Neuronal stem cell (in vitro differentiated cells): ENCODE measurements at regions not wholly inside any gene's neighbourhood (a gene's known extent, or its start where the extent isn't known, plus 50 kb on each side); places are given as distances from the start of the nearest gene placed in this dataset. TPM values are rescaled to one million over a fixed set of nuclear protein-coding genes. Genes with fewer than 3 reads are reported as not detected.

Experiments
- DNase-seq: peaks from one replicate; pipeline ENCODE4 v3.0.0-alpha.2; 2013; ENCODE audit warnings: low spot score
- H2AFZ ChIP-seq: one replicate; pipeline ENCODE4 v1.6.1; 2013; ENCODE audit warnings: mild to moderate bottlenecking, low read length, inconsistent platforms
- H2AK5ac ChIP-seq: 2 replicates; pipeline ENCODE4 v1.6.1; 2013; ENCODE audit warnings: low read depth, mild to moderate bottlenecking, inconsistent platforms, low read length, moderate library complexity, mixed read lengths
- H2BK120ac ChIP-seq: 2 replicates; pipeline ENCODE4 v1.6.1; 2013; ENCODE audit warnings: low read depth, mild to moderate bottlenecking, inconsistent platforms, low read length, moderate library complexity, mixed read lengths
- H2BK12ac ChIP-seq: one replicate; pipeline ENCODE4 v1.6.1; 2013; ENCODE audit warnings: low read length, inconsistent platforms
- H2BK15ac ChIP-seq: 2 replicates; pipeline ENCODE4 v1.6.1; 2013; ENCODE audit warnings: mild to moderate bottlenecking, low read length, inconsistent platforms, mixed read lengths
- H2BK5ac ChIP-seq: one replicate; pipeline ENCODE4 v1.6.1; 2013; ENCODE audit warnings: inconsistent platforms, mild to moderate bottlenecking, low read length, moderate library complexity
- H3K14ac ChIP-seq: one replicate; pipeline ENCODE4 v1.6.1; 2013; ENCODE audit warnings: low read length, inconsistent platforms
- H3K18ac ChIP-seq: 2 replicates; pipeline ENCODE4 v1.6.1; 2013; ENCODE audit warnings: low read length, inconsistent platforms
- H3K23ac ChIP-seq: 2 replicates; pipeline ENCODE4 v1.6.1; 2013; ENCODE audit warnings: low read depth, mild to moderate bottlenecking, mixed read lengths, low read length, inconsistent platforms; ENCODE audit not compliant: poor library complexity
- H3K27ac ChIP-seq: replicated peaks from 3 replicates; pipeline ENCODE4 v1.5.1; 2013; ENCODE audit warnings: low read length, inconsistent platforms
- H3K27me3 ChIP-seq, 3 experiments: 2 replicates each; pipeline ENCODE4 v1.6.1; 2013; ENCODE audit warnings: low read length in 3 of 3, mild to moderate bottlenecking in 2 of 3, inconsistent platforms in 1 of 3, low read depth in 1 of 3, mixed read lengths in 1 of 3, moderate library complexity in 1 of 3; ENCODE audit not compliant: control insufficient read depth in 3 of 3, insufficient read depth in 3 of 3
- H3K36me3 ChIP-seq, 2 donors: replicated peaks in 1 of 2; 2 replicates each; pipeline ENCODE4 v1.6.1; 2013; ENCODE audit warnings: low read length in 2 of 2; ENCODE audit not compliant: control insufficient read depth in 2 of 2, insufficient read depth in 2 of 2
- H3K4ac ChIP-seq: 2 replicates; pipeline ENCODE4 v1.6.1; 2013; ENCODE audit warnings: inconsistent platforms, mild to moderate bottlenecking, low read length, moderate library complexity
- H3K4me1 ChIP-seq, 2 donors: 1 replicate in 1 of 2; 2 replicates in 1 of 2; pipeline ENCODE4 v1.6.1; 2013; ENCODE audit warnings: low read length in 2 of 2, low read depth in 1 of 2; ENCODE audit not compliant: control insufficient read depth in 2 of 2, insufficient read depth in 1 of 2
- H3K4me2 ChIP-seq: one replicate; pipeline ENCODE4 v1.6.1; 2013; ENCODE audit warnings: mild to moderate bottlenecking, low read length, inconsistent platforms; ENCODE audit not compliant: insufficient read depth, poor library complexity, severe bottlenecking
- H3K4me3 ChIP-seq, 2 donors: 2 replicates each; pipeline ENCODE4 v1.5.1; 2013; ENCODE audit warnings: low read length in 2 of 2, mild to moderate bottlenecking in 2 of 2, inconsistent platforms in 1 of 2, moderate library complexity in 1 of 2
- H3K79me1 ChIP-seq: one replicate; pipeline ENCODE4 v1.6.1; 2013; ENCODE audit warnings: low read depth, mild to moderate bottlenecking, inconsistent platforms, low read length, moderate library complexity
- H3K9ac ChIP-seq: one replicate; pipeline ENCODE4 v1.6.1; 2013; ENCODE audit warnings: mild to moderate bottlenecking, low read depth, low read length, inconsistent platforms; ENCODE audit not compliant: poor library complexity
- H3K9me3 ChIP-seq, 2 donors: replicated peaks in 1 of 2; 2 replicates each; pipeline versions ENCODE3 to v1.6.1; 2013; ENCODE audit warnings: low read length in 2 of 2, mild to moderate bottlenecking in 2 of 2, inconsistent platforms in 1 of 2, low read depth in 1 of 2, mixed read lengths in 1 of 2, moderate library complexity in 1 of 2; ENCODE audit not compliant: control insufficient read depth in 2 of 2, insufficient read depth in 1 of 2
- H4K8ac ChIP-seq: one replicate; pipeline ENCODE4 v1.6.1; 2013; ENCODE audit warnings: low read depth, mild to moderate bottlenecking, inconsistent platforms, low read length, moderate library complexity
- H4K91ac ChIP-seq: one replicate; pipeline ENCODE4 v1.6.1; 2013; ENCODE audit warnings: low read length, low read depth, mild to moderate bottlenecking, inconsistent platforms; ENCODE audit not compliant: poor library complexity
- WGBS, 2 donors: extraction: QIAGEN DNeasy Blood & Tissue Kit; methylation state at CpG; one replicate each; pipeline ENCODE4 v1.1.7; 2013; ENCODE audit warnings: missing lambda C conversion rate in 2 of 2, mixed read lengths in 1 of 2; ENCODE audit not compliant: insufficient read length in 2 of 2, insufficient replicate concordance in 1 of 2; ENCODE audit errors: extremely low coverage in 2 of 2; 5-methylcytosine and 5-hydroxymethylcytosine counted together
- small RNA-seq: library from polyadenylated mRNA; stranded (forward); fragments of <200 nt; extraction: miRNeasy Mini kit (QIAGEN cat#:217004); gene quantifications from one replicate; pipeline ENCODE3, GENCODE V24; 2013; ENCODE audit not compliant: insufficient read depth

DNA sequence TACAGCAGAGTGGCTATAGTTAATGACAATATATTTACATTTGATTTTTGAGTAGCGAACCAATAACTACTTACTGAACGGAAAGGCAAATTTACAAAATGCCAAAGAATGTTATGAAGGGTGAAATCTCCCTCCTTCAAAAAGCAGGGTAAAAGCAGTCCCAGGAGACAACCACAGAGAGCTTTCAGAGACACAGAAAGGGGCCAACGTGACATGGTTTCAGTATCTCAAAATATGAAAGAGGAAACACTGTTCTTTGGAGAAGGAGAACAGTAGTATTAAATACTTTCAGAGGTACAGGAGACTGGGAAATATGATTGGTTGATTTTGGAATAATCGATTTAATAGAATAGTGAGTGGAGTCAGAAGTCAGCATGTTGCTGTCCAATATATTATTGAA, 52.3 kb upstream of the ROBO1 start:
- peaks cover 0 to 2% of the 10 kb centered on the region in 2 donors for H3K9me3 ChIP-seq
- no peak overlapping the region for H3K14ac ChIP-seq
- no peaks in the 10 kb centered on the region for H3K79me1 ChIP-seq
- H3K4me2 ChIP-seq, result no peak overlapping the region
- no peak overlapping the region for H2AK5ac ChIP-seq
- no peak overlapping the region for H3K9ac ChIP-seq
- H3K4me1 ChIP-seq, result peaks cover 0 to 2% of the 10 kb centered on the region in 2 donors
- no peak overlapping the region for H4K8ac ChIP-seq
- WGBS, 2 donors, result 100% methylated on average over 1 of the region's 4 CpGs; no CpG with 5 or more reads in 1 of the 2 donors
- H3K4ac ChIP-seq, result no peak overlapping the region
- H2BK120ac ChIP-seq, result no peak overlapping the region
- H2BK12ac ChIP-seq, result no peak overlapping the region
- H3K23ac ChIP-seq, result no peak overlapping the region
- no peaks in the 10 kb centered on the region for H3K27me3 ChIP-seq
- no peak overlapping the region for H2BK5ac ChIP-seq
- no peak overlapping the region for H2AFZ ChIP-seq
- no peak for DNase-seq
- H2BK15ac ChIP-seq, result no peak overlapping the region
- H3K18ac ChIP-seq, result no peak overlapping the region
- no peak overlapping the region for H3K4me3 ChIP-seq
- no peaks in the 10 kb centered on the region for H3K36me3 ChIP-seq
- H3K27ac ChIP-seq, result no peak overlapping the region
- no peak overlapping the region for H4K91ac ChIP-seq

DNA sequence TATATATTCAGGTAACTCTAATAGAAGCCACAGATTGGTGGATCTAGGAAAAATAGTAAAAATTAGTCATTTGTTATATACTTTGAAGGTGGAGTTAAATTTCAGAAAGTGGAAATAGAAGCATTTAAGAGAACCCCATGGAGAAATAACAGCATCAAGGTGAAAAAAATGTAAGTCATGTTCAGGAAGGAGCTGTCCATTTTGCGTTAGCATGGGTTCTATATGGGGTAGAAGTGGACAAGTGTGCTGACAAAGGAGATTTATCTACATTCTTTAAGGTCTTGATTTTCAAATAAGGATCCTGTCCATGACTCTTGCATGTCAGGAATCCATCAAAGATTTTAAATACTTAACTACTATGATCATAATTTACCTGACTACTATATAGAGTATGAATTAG, 50.2 kb upstream of the ROBO1 start:
- Histone ChIP-seq H2AFZ (no peak overlapping the region), H3K4me3 (no peak overlapping the region), H3K18ac (no peak overlapping the region), H3K4me1 (peaks cover 0 to 2% of the 10 kb centered on the region in 2 donors), H2BK120ac (no peak overlapping the region), H3K79me1 (no peaks in the 10 kb centered on the region), H2AK5ac (no peak overlapping the region), H2BK15ac (no peak overlapping the region), H4K8ac (no peak overlapping the region), H3K4ac (no peak overlapping the region), H2BK5ac (no peak overlapping the region), H3K23ac (no peak overlapping the region), H3K9me3 (peaks cover 0 to 2% of the 10 kb centered on the region in 2 donors), H3K27ac (no peak overlapping the region), H4K91ac (no peak overlapping the region), H3K14ac (no peak overlapping the region), H3K4me2 (no peak overlapping the region), H2BK12ac (no peak overlapping the region), H3K36me3 (no peaks in the 10 kb centered on the region), H3K9ac (no peak overlapping the region), H3K27me3 (no peaks in the 10 kb centered on the region)
- WGBS, 2 donors, result no CpG with 5 or more reads among the region's 1 CpG
- no peak for DNase-seq

Small RNA genes in the stretch of these regions (small RNA-seq; reads per million reads assigned to genes)
- not detected for gene AC108740.1
